ENCODE measurements at regions not wholly inside any gene's neighbourhood (a gene's known extent, or its start where the extent isn't known, plus 50 kb on each side); places are given as distances from the start of the nearest gene placed in this dataset.

DNA sequence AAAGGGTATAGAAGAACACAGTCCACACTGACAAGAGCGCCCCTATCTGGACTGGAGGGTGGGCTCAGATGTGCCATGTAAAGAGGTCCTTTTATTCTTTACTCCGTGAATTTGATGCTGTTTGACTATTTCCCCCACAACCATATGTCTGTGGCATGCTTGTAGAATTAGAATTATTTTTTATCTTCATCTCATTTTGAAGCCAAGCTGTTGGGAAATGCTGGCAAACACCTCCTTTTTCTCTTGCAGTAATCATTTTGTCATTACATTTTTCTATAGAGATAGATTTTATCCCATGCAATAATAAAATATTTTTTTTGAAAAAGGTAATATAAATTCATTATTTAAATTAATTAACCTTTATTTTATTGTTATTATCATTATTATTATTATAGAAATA, 926.6 kb upstream of the AUTS2 start:
- ChIA-PET CTCF (no interaction called here), POLR2A (no interaction called here)
- no peak for DNase-seq (ENCODE audit: extremely low spot score)
- TF ChIP-seq, protein P1, sequence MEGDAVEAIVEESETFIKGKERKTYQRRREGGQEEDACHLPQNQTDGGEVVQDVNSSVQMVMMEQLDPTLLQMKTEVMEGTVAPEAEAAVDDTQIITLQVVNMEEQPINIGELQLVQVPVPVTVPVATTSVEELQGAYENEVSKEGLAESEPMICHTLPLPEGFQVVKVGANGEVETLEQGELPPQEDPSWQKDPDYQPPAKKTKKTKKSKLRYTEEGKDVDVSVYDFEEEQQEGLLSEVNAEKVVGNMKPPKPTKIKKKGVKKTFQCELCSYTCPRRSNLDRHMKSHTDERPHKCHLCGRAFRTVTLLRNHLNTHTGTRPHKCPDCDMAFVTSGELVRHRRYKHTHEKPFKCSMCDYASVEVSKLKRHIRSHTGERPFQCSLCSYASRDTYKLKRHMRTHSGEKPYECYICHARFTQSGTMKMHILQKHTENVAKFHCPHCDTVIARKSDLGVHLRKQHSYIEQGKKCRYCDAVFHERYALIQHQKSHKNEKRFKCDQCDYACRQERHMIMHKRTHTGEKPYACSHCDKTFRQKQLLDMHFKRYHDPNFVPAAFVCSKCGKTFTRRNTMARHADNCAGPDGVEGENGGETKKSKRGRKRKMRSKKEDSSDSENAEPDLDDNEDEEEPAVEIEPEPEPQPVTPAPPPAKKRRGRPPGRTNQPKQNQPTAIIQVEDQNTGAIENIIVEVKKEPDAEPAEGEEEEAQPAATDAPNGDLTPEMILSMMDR (IDR thresholded peaks at IDR 0.05; ENCODE audit: control extremely low read depth, extremely low read depth, low read depth, missing control alignments): no peak

DNA sequence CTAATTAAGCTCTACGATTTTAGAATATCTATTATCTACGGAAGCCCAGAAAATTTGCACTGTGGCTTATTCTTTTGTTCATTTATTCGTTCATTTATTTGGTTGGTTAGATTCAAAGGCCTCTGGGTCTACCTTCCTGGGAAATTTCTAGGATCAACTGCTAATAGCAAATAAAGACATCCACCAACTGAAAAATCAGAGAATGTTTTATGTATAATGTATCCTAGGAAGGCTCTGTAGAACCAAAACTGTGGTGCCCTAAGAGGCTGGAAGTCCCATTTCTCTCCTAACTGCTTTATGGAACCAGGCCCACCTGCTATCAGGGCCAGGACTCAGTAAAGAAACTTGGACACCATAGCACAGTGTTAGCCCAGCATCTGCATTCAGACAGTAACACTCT, 923.4 kb upstream of the AUTS2 start:
- no peak for DNase-seq (ENCODE audit: extremely low spot score)
- POLR2A ChIA-PET: no interaction called here
- CTCF ChIA-PET: no interaction called here
- TF ChIP-seq, protein P1 (IDR thresholded peaks at IDR 0.05; ENCODE audit: control extremely low read depth, extremely low read depth, low read depth, missing control alignments): no peak

DNA sequence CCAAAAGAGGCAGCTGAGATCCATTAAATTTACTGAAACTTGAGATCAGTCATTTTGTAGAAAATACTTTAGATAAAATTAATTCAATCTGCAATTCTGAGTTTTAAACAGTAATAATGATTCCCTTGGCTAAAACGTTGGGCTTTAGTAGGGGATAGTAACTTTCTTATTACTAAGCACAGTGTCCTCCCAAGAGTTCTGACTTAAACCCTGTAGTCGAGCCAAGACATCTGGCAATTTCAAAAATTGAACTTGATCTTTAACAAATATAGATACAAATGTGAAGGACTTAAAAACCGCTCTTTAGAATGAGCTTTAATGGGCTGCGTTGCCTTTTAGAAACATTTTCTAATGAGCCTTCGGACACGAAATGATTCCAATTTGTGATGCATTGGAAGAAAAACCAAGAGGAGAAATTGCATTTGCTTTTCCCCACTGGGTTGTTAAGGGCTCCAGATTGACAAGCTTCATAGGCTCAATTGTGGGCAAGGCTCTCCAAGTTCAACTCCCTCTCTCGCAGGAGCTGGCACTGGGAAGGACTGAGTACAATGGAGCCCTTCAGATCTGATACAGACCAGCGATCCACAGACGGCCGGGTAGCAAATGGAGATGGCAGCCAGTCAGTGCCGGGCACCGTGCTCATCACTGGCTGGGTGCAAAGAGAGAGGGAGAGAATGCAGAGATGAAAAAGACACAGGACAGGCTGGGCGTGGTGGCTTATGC, 921.3 kb upstream of the AUTS2 start:
- DNase-seq (ENCODE audit: extremely low spot score): no peak
- ChIA-PET POLR2A (no interaction called here), CTCF (no interaction called here)
- TF ChIP-seq, protein P1 (IDR thresholded peaks at IDR 0.05; ENCODE audit: control extremely low read depth, extremely low read depth, low read depth, missing control alignments): no peak

DNA sequence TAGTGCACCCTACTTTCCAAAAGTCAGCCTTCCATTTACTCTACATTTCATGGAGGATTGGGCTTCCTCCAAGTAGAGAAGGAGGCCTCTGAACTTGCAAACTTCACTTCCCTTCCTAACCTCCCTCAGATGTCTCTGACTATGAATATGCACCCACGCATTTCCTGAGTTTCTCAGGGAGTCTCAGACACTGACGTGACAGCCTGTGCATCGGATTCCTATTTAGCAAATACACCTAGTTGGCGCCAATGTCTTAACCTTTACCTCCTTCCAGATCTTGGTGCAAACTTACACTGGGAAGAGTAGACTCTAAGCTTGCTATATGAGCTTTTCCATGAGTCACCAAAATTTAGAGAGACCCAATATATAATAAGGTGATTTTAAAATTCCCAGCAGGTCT, 920.1 kb upstream of the AUTS2 start:
- POLR2A ChIA-PET: no interaction called here
- CTCF ChIA-PET: no interaction called here
- TF ChIP-seq, protein P1 (IDR thresholded peaks at IDR 0.05; ENCODE audit: control extremely low read depth, extremely low read depth, low read depth, missing control alignments): no peak
- no peak for DNase-seq (ENCODE audit: extremely low spot score)

DNA sequence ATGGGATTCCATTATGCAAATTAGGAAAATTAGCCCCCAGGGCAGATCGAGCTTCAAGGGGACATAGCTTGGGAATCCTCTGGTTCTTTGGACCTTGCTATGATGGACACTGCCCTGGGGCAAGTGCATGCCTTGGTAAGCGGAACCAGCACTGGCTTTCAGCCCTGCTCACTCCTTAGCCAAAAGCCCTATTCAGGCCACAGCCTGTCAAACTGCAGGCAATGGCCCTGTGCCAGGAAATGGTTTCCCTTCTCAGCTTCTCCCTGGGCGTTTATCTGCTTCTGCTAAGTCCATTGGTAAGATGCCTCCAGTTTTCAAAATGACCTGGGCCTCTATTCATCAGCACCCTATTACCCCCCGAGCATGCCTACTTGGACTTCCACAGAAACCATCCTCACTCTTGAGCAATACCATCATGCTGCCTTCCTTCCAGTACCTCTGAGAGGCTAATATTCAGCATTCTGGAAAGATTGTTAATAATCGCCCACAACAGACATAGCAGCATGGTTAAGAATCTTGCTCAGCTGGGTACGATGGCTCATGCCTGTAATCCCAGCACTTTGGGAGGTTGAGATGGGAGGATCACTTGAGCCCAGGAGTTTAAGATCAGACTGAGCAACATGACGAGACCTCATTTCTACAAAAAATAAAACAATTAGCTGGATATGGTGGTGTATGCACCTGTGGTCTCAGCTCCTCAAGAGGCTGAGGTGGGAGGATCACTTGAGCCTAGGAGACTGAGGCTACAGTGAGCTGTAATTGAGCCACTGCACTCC, 918.6 kb upstream of the AUTS2 start:
- POLR2A ChIA-PET: interaction anchor here (0.7 kb wide), 1 partner anchor 20 kb away, joined by 5 read pairs; no protein-coding TSS in a partner anchor
- CTCF ChIA-PET: no interaction called here
- no peak for DNase-seq (ENCODE audit: extremely low spot score)
- TF ChIP-seq, protein P1 (IDR thresholded peaks at IDR 0.05; ENCODE audit: control extremely low read depth, extremely low read depth, low read depth, missing control alignments): no peak

DNA sequence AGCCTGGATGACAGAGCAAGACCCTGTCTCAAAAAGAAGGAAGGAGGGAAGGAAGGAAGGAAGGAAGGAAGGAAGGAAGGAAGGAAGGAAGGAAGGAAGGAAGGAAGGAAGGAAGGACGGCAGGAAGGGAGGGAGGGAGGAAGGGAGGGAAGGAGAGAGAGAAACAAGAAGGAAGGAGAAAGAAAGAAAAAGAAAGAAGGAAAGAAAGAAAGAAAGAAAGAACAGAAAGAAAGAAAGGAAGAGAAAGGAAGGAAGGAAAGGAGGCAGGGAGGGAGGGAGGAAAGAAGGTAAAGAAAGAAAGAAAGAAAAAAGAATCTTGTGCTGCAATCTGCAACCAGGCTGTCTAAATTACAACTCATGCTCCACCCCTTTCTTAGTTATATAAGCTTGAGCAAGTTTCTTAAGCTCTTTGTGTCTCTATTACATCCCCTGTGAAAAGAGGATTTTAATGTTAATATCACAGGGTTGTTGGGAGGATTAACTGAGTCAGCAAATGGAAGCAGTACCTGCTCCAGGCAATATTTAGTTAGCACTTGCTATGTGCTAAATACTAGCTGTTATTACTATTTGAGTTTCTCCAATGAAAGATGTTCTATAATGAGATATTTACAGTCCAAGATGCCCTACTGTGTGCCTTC, 917.9 kb upstream of the AUTS2 start:
- DNase-seq (ENCODE audit: extremely low spot score): no peak
- TF ChIP-seq, protein P1 (IDR thresholded peaks at IDR 0.05; ENCODE audit: control extremely low read depth, extremely low read depth, low read depth, missing control alignments): no peak
- POLR2A ChIA-PET: no interaction called here
- CTCF ChIA-PET: no interaction called here
